HG02571 (cell line): ENCODE measurements at regions not wholly inside any gene's neighbourhood (a gene's known extent, or its start where the extent isn't known, plus 50 kb on each side); places are given as distances from the start of the nearest gene placed in this dataset.

Source experiments
- ATAC-seq: cut with Tn5 transposase; IDR thresholded peaks from one replicate; pipeline ENCODE4 v1.9.1; 2021; ENCODE audit warnings: mild to moderate bottlenecking, moderate library complexity; ENCODE audit not compliant: unreplicated experiment

DNA sequence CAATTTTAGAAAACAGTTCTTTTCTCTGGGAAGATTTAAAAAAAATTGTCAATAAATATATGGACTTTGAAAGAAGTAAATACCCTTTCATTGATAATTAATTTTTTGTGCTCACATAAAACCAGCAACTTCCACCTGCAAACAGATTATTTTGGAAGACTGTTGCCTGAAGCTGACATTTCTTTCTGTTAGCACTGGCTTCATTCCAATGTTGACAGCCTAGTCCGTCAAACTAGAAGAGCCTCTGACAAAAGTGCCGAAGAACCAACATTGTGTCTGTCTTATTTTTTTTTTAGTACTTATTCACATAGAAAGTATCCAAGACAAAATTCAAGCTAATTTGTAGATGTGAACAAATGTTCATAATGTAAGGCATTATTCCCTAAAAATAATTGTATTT is 108.6 kb upstream of the TMEM161B start:
- no peak for ATAC-seq

- ATAC-seq, result no peak
Measured at GRCh38 chr5:88376728-88377127, 108.1 kb upstream of the TMEM161B start.

GRCh38 chr5:88374391-88374790 is 105.7 kb upstream of the TMEM161B start:
- no peak for ATAC-seq

GRCh38 chr5:88370824-88371223 is 102.2 kb upstream of the TMEM161B start:
- ATAC-seq, result no peak

DNA sequence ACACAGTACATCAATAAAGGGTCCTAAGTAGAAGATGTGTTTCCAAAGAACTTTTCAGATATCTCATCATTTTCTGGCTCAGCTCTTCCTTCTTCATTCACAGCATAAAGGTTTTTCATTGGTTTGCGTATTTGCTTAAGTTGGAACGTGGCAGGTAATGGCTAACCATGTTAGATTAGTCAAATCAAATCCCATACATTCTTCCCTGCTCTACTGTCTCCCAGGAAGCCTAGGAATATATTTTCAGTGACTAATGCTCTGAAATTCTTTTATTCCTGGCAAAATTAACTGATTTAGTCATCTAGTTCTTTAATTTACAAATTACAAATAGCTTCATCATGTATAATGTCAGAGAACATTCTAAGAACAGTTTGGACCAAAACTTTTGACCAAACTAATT is 99.6 kb upstream of the TMEM161B start:
- no peak for ATAC-seq

- no peak for ATAC-seq
Measured at GRCh38 chr5:88364991-88365390, 96.3 kb upstream of the TMEM161B start.

GRCh38 chr5:88355490-88356050 is 86.9 kb upstream of the TMEM161B start:
- ATAC-seq, result no peak

GRCh38 chr5:88325868-88326267 is 57.2 kb upstream of the TMEM161B start:
- no peak for ATAC-seq

DNA sequence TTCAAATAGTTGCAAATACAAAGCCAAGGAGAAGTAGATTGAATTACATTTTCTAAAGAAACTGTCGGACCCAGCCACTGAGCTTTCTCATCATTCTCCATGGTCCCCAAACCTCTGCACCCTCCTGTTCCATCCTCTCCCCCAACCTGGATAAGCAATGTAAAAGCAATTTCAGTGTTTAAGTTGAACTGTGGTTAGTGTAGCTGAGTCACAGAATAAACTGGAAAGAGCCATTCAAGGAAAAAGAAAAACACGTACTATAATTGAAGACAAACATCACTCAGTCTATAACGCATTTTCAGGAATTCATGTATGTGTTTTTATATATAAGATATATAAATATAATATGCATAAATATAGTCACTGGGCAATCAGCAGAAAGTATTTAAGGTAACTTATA is 54.1 kb upstream of the TMEM161B start:
- ATAC-seq, result no peak
